HG02588 (cell line): ENCODE measurements at regions not wholly inside any gene's neighbourhood (a gene's known extent, or its start where the extent isn't known, plus 50 kb on each side); places are given as distances from the start of the nearest gene placed in this dataset.

ENCODE experiments used
- ATAC-seq: cut with Tn5 transposase; IDR thresholded peaks from one replicate; pipeline ENCODE4 v1.9.1; 2021; ENCODE audit warnings: mild to moderate bottlenecking, moderate library complexity; ENCODE audit not compliant: unreplicated experiment

GRCh38 chr12:107539196-107539939 is 146.2 kb upstream of the PWP1 start:
- no peak for ATAC-seq

- ATAC-seq: no peak
Measured at GRCh38 chr12:107541001-107541705, 144.4 kb upstream of the PWP1 start.

DNA sequence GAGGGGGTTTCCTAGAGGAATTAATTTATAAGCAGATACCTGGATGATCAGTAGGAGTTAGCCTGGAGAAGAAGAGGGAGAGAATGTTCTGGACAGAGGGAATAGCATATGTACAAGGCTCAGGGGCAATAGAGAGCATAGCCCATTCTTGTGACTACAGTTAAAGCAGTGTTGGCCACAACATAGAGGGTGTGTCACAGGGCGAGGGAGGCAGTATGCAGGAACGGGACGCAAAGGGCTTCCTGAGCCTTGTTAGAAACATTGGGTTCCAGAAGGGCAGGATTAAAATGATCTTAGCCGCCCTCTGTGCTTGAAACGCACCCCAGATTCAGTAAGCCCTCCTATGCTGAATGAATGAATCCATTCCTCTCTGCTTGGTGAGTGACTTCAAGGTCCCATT is 142.2 kb upstream of the PWP1 start:
- no peak for ATAC-seq

GRCh38 chr12:107543841-107544240 is 141.8 kb upstream of the PWP1 start:
- no peak for ATAC-seq

DNA sequence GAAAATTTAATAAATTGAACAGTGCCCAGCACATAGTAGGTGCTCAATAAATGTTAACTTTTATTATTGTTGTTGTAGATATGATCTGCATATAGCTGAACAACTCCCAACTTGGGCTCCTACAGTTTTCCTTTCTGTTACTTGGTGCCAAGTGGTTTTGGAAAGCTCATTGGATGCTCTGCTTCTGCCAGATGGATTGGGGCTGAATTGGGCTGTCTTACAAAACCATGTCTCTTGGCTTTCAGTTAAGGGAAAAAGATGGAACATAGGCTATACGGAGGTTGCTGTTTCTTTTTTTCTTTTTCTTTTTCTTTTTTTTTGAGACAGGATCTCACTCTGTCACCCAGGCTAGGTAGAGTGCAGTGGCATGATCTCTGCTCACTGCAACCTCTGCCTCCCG is 140.7 kb upstream of the PWP1 start:
- ATAC-seq: no peak

DNA sequence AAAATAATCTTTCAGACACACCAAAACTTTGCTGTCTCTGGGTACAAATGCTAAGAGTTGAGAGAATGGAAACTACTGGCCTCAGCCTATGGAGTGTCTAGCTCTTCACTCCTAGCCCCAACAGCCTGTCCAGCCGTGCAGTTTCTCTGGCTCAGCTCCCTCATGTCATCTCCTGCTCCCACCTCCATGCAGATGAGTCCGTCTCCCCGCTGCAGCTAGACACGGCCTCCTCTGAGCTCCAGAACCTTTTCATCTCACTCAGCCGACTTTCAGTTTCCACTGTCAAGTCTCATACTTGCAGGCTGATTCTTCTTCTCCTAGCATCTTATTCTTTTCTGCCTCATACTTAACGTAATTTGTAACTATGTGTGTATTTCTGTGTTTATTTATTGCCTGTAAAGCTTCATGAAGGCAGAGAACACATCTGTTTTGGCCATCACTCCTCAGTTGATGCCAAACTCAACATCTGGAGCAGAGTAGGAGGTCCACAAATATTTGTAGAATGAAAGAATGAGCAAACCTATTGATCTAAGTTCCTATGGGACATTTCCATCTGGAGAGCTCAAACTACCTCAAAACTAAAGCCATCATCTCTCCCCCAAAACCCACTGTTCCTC is 139.8 kb upstream of the PWP1 start:
- ATAC-seq: no peak

DNA sequence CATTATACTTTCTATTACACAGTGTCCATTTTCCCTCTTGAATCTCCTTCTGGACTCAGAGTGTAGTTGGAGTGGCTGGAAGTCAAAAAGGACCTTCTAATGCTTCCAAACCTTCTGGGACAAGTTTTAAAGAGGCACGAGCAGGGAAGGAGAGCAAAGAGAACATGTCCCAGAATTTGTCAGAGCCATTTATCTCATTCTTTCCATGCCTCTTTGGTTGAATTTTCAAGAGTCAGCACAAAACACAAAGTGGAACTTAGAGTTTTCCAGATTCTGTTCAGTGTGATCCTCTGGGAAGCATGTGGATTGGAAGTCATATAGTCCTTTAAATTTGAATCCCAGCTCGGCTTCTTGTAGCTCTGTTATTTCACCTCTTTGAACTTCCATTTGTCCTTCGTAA is 138.2 kb upstream of the PWP1 start:
- no peak for ATAC-seq

DNA sequence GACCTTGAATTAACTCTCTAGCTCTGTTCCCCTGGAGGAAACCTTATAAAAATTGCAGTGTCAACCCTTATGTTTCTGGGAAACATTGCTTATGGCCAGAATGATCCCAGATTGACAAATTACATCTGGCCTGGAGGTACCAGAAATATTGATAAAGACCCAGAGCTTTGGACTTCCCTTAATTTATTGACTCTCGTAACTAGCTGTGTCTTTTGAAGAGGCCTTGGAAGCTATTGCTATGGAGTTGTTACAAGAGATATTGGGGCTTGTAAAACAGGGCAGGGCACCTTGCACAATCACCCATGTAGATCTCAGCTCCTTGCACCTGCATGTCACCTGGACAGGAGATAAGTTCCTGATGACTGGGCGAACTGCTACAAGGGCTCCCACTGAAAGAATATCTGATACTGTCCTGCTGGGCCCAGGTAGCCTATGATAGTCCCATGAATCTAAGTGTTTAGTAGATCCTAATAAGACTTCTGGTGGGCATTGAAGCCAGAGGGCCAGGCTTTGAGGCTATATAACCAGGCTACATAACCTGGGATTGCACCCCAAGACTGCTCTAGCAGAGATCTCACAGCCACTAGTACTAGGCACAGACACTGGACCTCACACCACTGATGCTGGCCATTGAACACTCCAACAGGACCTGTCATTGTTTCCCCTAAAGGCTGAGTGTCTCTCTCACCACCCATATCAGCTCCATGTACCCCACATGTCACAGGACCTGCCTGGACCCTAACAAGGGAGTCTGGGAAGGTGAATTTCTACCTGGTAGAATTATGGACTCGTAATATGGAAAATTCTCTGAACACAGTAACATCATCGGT is 135.7 kb upstream of the PWP1 start:
- no peak for ATAC-seq

- no peak for ATAC-seq
Measured at GRCh38 chr12:107551434-107551833, 134.2 kb upstream of the PWP1 start.

DNA sequence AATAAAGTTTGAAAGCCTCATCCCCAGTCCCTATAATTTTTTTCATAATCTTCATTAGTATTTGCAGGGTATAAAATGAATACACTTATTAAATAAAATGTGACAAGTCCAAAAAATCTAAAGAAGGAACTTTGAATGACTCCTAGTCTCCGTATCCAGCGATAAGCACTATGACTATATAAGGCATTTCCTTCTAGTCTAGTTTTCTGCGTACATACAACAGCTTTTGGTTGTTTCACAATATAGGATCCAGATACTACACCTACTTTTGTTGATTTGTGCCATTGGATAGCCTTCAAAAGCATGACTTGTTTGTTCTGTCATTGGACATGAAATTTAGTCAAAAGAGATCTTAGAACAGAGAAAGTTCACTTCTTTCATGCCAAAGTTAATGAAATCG is 133.3 kb upstream of the PWP1 start:
- no peak for ATAC-seq

GRCh38 chr12:107553211-107553765 is 132.3 kb upstream of the PWP1 start:
- ATAC-seq: no peak

DNA sequence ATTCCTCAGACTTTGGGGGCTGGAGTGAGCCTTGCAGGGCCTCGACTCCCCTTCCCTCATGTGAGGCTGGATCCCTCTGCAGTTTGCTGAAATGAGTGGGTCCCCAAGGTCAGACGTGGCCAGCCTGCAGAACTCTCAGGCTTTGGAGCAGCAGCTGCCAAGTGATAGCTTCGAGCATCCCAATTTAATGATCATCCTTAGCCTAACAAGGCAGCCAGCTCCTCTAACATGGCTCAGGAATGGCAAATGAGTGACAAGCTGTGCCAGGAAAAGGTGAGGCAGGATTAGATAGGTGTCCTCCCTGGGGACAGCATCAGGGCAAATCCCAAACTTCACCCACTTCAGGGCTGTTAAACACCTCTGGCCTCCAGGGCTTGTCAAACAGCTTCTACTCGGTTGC is 130.7 kb upstream of the PWP1 start:
- ATAC-seq: no peak

GRCh38 chr12:107557026-107557425 is 128.6 kb upstream of the PWP1 start:
- no peak for ATAC-seq

DNA sequence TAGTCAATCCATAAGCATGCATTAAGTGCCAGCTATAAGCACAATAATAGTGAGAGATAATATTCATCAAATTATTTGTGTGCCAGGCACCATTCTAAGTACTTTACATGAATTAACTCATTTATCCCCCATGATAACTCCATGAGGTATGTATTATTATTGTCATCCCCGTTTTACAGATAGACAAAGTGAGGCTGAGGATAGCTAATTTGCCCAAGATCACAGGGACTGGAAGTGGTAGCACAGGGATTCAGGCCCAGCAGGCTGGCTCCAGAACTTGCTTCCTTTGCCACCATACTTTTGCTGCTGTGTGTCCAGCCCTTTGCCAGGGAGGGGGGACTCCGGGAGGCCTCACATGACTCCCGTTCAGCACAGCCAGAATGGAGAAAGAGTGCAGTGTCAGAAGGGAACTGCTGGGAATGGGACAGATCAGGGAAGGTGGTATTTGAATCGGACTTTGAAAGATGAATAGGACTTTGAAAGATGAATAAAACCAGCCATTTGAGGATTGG is 128.0 kb upstream of the PWP1 start:
- no peak for ATAC-seq

GRCh38 chr12:107558141-107558815 is 127.3 kb upstream of the PWP1 start:
- no peak for ATAC-seq

- no peak for ATAC-seq
Measured at GRCh38 chr12:107558816-107559382, 126.7 kb upstream of the PWP1 start.

GRCh38 chr12:107560165-107560898 is 125.3 kb upstream of the PWP1 start:
- ATAC-seq: no peak

DNA sequence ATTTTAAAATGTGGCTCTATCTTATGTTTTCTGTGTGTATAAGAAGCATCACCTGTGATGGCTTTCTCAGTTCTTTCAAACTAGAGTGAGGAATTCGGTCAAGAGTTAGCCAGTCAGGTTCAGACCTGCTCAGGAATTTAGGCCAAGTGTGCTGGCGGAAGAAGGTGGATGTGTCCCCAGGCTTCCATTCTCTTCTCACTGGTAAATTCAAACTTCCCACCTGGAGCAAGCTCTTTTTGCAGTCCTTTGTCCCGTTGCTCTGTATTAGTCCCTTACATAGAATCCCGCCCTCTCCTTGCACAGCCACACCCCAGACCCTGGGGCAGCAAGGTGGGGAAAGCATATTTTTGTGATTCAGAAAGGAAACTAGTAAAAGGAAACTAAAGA is 124.7 kb upstream of the PWP1 start:
- ATAC-seq: no peak

- ATAC-seq: no peak
Measured at GRCh38 chr12:107564946-107565345, 120.7 kb upstream of the PWP1 start.
